Stomach (tissue), 8 donors: ENCODE measurements at regions not wholly inside any gene's neighbourhood (a gene's known extent, or its start where the extent isn't known, plus 50 kb on each side); places are given as distances from the start of the nearest gene placed in this dataset.

ENCODE experiments used
- DNase-seq, 2 donors: peaks; one replicate each; pipeline versions ENCODE4 v3.0.0 to v3.0.0-alpha.2; 2013 to 2019
- H3K27ac ChIP-seq, 5 donors: fragments of 200-600 bp in 4 of 5; sonication (generic) in 4 of 5; one replicate each; pipeline ENCODE4 v1.5.1; 2013 to 2019; ENCODE audit warnings: mild to moderate bottlenecking in 1 of 5, moderate library complexity in 1 of 5
- H3K27me3 ChIP-seq, 3 donors: fragments of 200-600 bp; sonication (generic); one replicate each; pipeline ENCODE4 v1.5.1; 2017 to 2019; ENCODE audit warnings: mixed run types in 1 of 3
- H3K36me3 ChIP-seq, 4 donors: fragments of 200-600 bp; sonication (generic); 1 replicate in 3 of 4; 2 replicates in 1 of 4; pipeline ENCODE4 v1.5.1; 2016 to 2019
- H3K4me1 ChIP-seq, 4 donors: fragments of 200-600 bp; sonication (generic); one replicate each; pipeline ENCODE4 v1.5.1; 2016 to 2019
- H3K4me3 ChIP-seq, 4 donors: fragments of 200-600 bp; sonication (generic) in 3 of 4; one replicate each; pipeline ENCODE4 v1.5.1; 2016 to 2019; ENCODE audit warnings: mild to moderate bottlenecking in 1 of 4
- H3K9me3 ChIP-seq, 4 donors: fragments of 200-600 bp; sonication (generic); one replicate each; pipeline ENCODE4 v1.5.1; 2016 to 2019
- CTCF ChIP-seq, 7 experiments: fragments of 450-650 bp in 4 of 7; fragments of 200-600 bp in 3 of 7; sonication (generic) in 3 of 7; IDR thresholded peaks; one replicate each; pipeline ENCODE4 v1.5.1; 2016 to 2019; ENCODE audit warnings: antibody characterized with exemption in 7 of 7, control low read depth in 2 of 7, mild to moderate bottlenecking in 1 of 7
- EP300 ChIP-seq: sonication (generic); formaldehyde crosslinking; IDR thresholded peaks from one replicate; pipeline ENCODE4 v1.6.1; 2017; ENCODE audit warnings: antibody characterized with exemption
- POLR2A ChIP-seq, 4 donors: fragments of 450-650 bp; IDR thresholded peaks; one replicate each; pipeline ENCODE4 v1.6.1; 2016; ENCODE audit warnings: antibody characterized with exemption in 4 of 4, control low read depth in 2 of 4, mild to moderate bottlenecking in 1 of 4, moderate library complexity in 1 of 4
- POLR2AphosphoS5 ChIP-seq, 3 donors: sonication (generic); formaldehyde crosslinking; IDR thresholded peaks; one replicate each; pipeline ENCODE4 v1.6.1; 2016; ENCODE audit warnings: antibody characterized with exemption in 3 of 3
- WGBS, 5 donors: extraction: QIAGEN DNeasy Blood & Tissue Kit in 3 of 5; methylation state at CpG; one replicate each; pipeline versions ENCODE4 v1.1.5 to v1.1.7; 2013 to 2018; 5-methylcytosine and 5-hydroxymethylcytosine counted together
- intact Hi-C: fragments of 100-400 bp; cut with DNase I; formaldehyde crosslinking; loops from one replicate; pipeline ENCODE4 v1.15.1; 2023; ENCODE audit warnings: low total_unique reads
- donor health status: healthy with polysubstance abuse.
- donor health status: Bipolar disorder and iron deficiency.
- donor health status: healthy.

- no peaks in the 10 kb centered on the region for H3K4me1 ChIP-seq
- WGBS, 5 donors, result 9 to 31% (median 17%) methylated on average over 1 of the region's 1 CpG
- no peak overlapping the region for H3K4me3 ChIP-seq
- no peak overlapping the region for H3K27ac ChIP-seq
- H3K36me3 ChIP-seq, result no peaks in the 10 kb centered on the region
- no peaks in the 10 kb centered on the region for H3K27me3 ChIP-seq
- intact Hi-C loops, result no loop called here
- H3K9me3 ChIP-seq, result no peaks in the 10 kb centered on the region
- TF ChIP-seq CTCF (IDR thresholded peaks at IDR 0.05) (no peak), POLR2A (IDR thresholded peaks at IDR 0.05) (no peak), POLR2AphosphoS5 (IDR thresholded peaks at IDR 0.05) (no peak), EP300 (no peak)
- DNase-seq, result no peak
Observed at GRCh38 chr4:178063568-178063967, 621.3 kb upstream of the AGA start.

GRCh38 chr4:178066338-178066941 lies 624.2 kb upstream of the AGA start:
- DNase-seq, result no peak
- H3K27ac ChIP-seq, result no peak overlapping the region
- no peak for TF ChIP-seq CTCF (IDR thresholded peaks at IDR 0.05)
- no peak for TF ChIP-seq POLR2AphosphoS5 (IDR thresholded peaks at IDR 0.05)
- H3K4me3 ChIP-seq, result no peak overlapping the region
- no peaks in the 10 kb centered on the region for H3K9me3 ChIP-seq
- 75 to 87% (median 83%) methylated on average over 2 of the region's 2 CpGs for WGBS, 5 donors
- no peaks in the 10 kb centered on the region for H3K4me1 ChIP-seq
- no peaks in the 10 kb centered on the region for H3K36me3 ChIP-seq
- H3K27me3 ChIP-seq, result no peaks in the 10 kb centered on the region
- intact Hi-C loops, result no loop called here

- intact Hi-C loops, result no loop called here
- peak in 1 of 2 donors; percentile 4 for DNase-seq
- no peaks in the 10 kb centered on the region for H3K9me3 ChIP-seq
- no peaks in the 10 kb centered on the region for H3K36me3 ChIP-seq
- no peaks in the 10 kb centered on the region for H3K27me3 ChIP-seq
- TF ChIP-seq POLR2A (IDR thresholded peaks at IDR 0.05), result no peak
- TF ChIP-seq POLR2AphosphoS5 (IDR thresholded peaks at IDR 0.05), result no peak
- no peak for TF ChIP-seq CTCF (IDR thresholded peaks at IDR 0.05)
- no peak for TF ChIP-seq EP300
- H3K4me3 ChIP-seq, result no peak overlapping the region
- WGBS, 5 donors, result 67 to 86% (median 80%) methylated on average over 4 of the region's 4 CpGs
- H3K27ac ChIP-seq, result no peak overlapping the region
- no peaks in the 10 kb centered on the region for H3K4me1 ChIP-seq
Observed at GRCh38 chr4:178068136-178068535, 625.9 kb upstream of the AGA start.

- no peaks in the 10 kb centered on the region for H3K4me1 ChIP-seq
- WGBS, 5 donors, result 52 to 70% (median 64%) methylated on average over 1 of the region's 1 CpG
- TF ChIP-seq POLR2AphosphoS5 (IDR thresholded peaks at IDR 0.05) (no peak), CTCF (IDR thresholded peaks at IDR 0.05) (no peak), EP300 (no peak), POLR2A (IDR thresholded peaks at IDR 0.05) (no peak)
- DNase-seq, result no peak
- H3K27ac ChIP-seq, result no peak overlapping the region
- no peaks in the 10 kb centered on the region for H3K36me3 ChIP-seq
- H3K27me3 ChIP-seq, result no peaks in the 10 kb centered on the region
- H3K9me3 ChIP-seq, result no peaks in the 10 kb centered on the region
- intact Hi-C loops, result no loop called here
- H3K4me3 ChIP-seq, result no peak overlapping the region
Observed at GRCh38 chr4:178070163-178070562, 627.9 kb upstream of the AGA start.
